ENCODE measurements at regions not wholly inside any gene's neighbourhood (a gene's known extent, or its start where the extent isn't known, plus 50 kb on each side); places are given as distances from the start of the nearest gene placed in this dataset.

GRCh38 chr6:118718297-118718696 lies 66.9 kb upstream of the CEP85L start:
- ChIA-PET CTCF (no interaction called here), POLR2A (no interaction called here)
- H3K4me1 ChIP-seq (ENCODE audit: control insufficient read depth in 1 of 2, insufficient read depth in 2 of 2, low read depth in 1 of 2, low read length in 1 of 2): peaks cover 3 to 9% of the 10 kb centered on the region in 2 experiments; a peak in 1 of 4 replicates
- H4K20me1 ChIP-seq (ENCODE audit: insufficient read depth): no peaks in the 10 kb centered on the region
- H3K4me2 ChIP-seq: no peak overlapping the region
- DNase-seq: no peak
- no peaks in the 10 kb centered on the region for H3K9me2 ChIP-seq
- H3K36me3 ChIP-seq (replicated peaks in 1 of 2; ENCODE audit: control insufficient read depth in 1 of 2, insufficient read depth in 2 of 2, low read length in 1 of 2): no peaks in the 10 kb centered on the region
- no peaks in the 10 kb centered on the region for H3K9me3 ChIP-seq
- H3F3A ChIP-seq (replicated peaks; ENCODE audit: insufficient read depth): no peaks in the 10 kb centered on the region
- H3K79me2 ChIP-seq (ENCODE audit: insufficient read depth): no peaks in the 10 kb centered on the region
- no peak overlapping the region for H3K27ac ChIP-seq (ENCODE audit: low read depth in 2 of 2, low read length in 1 of 2)
- WGBS (ENCODE audit: low lambda C conversion rate): 94% methylated on average over 4 of the region's 4 CpGs
- TF ChIP-seq POLR2AphosphoS5 (IDR thresholded peaks at IDR 0.05; ENCODE audit: low read depth, low read length) (no peak), SMC3 (IDR thresholded peaks at IDR 0.05; ENCODE audit: low read depth, low read length) (no peak), RXRA (IDR thresholded peaks at IDR 0.05; ENCODE audit: borderline replicate concordance, low read depth) (no peak), RFX5 (IDR thresholded peaks at IDR 0.05; ENCODE audit: low read length) (no peak), FOSL2 (IDR thresholded peaks at IDR 0.05; ENCODE audit: borderline replicate concordance, low read depth) (no peak), PBX3 (IDR thresholded peaks at IDR 0.05) (no peak), EP300 (IDR thresholded peaks at IDR 0.05; ENCODE audit: borderline replicate concordance in 1 of 2, low read depth in 1 of 2, low read length in 1 of 2) (no peak), REST (IDR thresholded peaks at IDR 0.05; ENCODE audit: low read depth, low read length) (no peak), EZH2phosphoT487 (IDR thresholded peaks at IDR 0.05; ENCODE audit: borderline replicate concordance, low read depth) (no peak), USF1 (IDR thresholded peaks at IDR 0.05; ENCODE audit: borderline replicate concordance, low read depth) (no peak), NRF1 (IDR thresholded peaks at IDR 0.05; ENCODE audit: low read depth, low read length) (no peak), CTCF (IDR thresholded peaks at IDR 0.05) (no peak), RAD21 (IDR thresholded peaks at IDR 0.05; ENCODE audit: low read length) (no peak), CHD2 (IDR thresholded peaks at IDR 0.05; ENCODE audit: low read length, partially characterized antibody) (no peak)
- no peaks in the 10 kb centered on the region for H3K27me3 ChIP-seq (ENCODE audit: insufficient read depth)
- H3K4me3 ChIP-seq (ENCODE audit: low read depth in 2 of 2, low read length in 1 of 2): no peak overlapping the region
- H3K9ac ChIP-seq: no peak overlapping the region
- H2AFZ ChIP-seq (ENCODE audit: low read depth): no peak overlapping the region
